ENCODE measurements at regions not wholly inside any gene's neighbourhood (a gene's known extent, or its start where the extent isn't known, plus 50 kb on each side); places are given as distances from the start of the nearest gene placed in this dataset.

DNA sequence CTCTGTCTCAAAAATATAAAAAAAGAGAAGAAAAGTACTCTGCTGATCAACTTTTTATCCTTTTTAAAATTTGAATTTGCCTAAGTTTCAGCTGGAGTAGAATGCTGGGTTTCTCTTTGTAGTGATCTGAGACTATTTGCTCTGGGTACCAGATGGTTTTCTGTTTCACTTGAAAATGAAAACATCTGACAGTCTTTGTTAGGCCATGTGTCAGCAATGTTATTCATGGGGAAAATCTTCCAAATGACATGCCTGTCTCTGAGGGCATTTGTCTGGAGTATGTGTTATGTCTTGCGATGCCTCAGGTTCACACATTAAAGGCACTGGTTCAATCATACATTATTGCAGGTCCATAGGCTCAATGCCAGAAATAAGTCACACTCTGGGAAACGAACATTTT, 175.3 kb upstream of the TMEM229A start:
- FAIRE-seq (no peak), DNase-seq (ENCODE audit: insufficient read length, low spot score) (no peak)
- TF ChIP-seq PAX5 (IDR thresholded peaks at IDR 0.05; ENCODE audit: insufficient read depth, low read length, severe bottlenecking) (no peak), POLR2AphosphoS5 (IDR thresholded peaks at IDR 0.05; ENCODE audit: low read depth, low read length) (no peak), SPI1 (IDR thresholded peaks at IDR 0.05; ENCODE audit: low read depth, low read length) (no peak), TAF1 (IDR thresholded peaks at IDR 0.05; ENCODE audit: low read depth, low read length) (no peak), POLR2A (IDR thresholded peaks at IDR 0.05; ENCODE audit: low read depth, low read length) (no peak), POU2F2 (IDR thresholded peaks at IDR 0.05; ENCODE audit: low read depth, low read length) (no peak)

DNA sequence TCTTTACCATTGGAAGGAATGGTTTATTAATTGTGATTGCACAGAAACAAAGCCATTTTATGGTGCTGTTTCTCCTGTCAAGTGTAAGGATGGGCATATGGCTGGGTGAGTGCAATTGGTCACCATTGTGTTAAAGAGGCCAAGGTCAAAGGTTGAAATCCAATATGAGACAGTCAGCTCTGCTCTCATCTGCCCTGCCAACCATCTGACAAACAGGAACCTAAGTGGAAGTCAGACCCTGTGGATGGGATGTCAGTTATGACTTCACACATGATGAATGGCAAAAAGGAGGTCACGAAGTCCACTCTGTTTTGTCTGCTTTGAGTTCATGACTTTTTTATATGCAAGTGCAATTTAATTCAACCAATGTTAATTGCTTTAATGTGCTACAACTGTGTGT, 172.7 kb upstream of the TMEM229A start:
- no peak for FAIRE-seq
- DNase-seq (ENCODE audit: insufficient read length, low spot score), result no peak
- TF ChIP-seq TAF1 (IDR thresholded peaks at IDR 0.05; ENCODE audit: low read depth, low read length) (no peak), POLR2AphosphoS5 (IDR thresholded peaks at IDR 0.05; ENCODE audit: low read depth, low read length) (no peak), POU2F2 (IDR thresholded peaks at IDR 0.05; ENCODE audit: low read depth, low read length) (no peak), POLR2A (IDR thresholded peaks at IDR 0.05; ENCODE audit: low read depth, low read length) (no peak), SPI1 (IDR thresholded peaks at IDR 0.05; ENCODE audit: low read depth, low read length) (no peak), PAX5 (IDR thresholded peaks at IDR 0.05; ENCODE audit: insufficient read depth, low read length, severe bottlenecking) (no peak)

DNA sequence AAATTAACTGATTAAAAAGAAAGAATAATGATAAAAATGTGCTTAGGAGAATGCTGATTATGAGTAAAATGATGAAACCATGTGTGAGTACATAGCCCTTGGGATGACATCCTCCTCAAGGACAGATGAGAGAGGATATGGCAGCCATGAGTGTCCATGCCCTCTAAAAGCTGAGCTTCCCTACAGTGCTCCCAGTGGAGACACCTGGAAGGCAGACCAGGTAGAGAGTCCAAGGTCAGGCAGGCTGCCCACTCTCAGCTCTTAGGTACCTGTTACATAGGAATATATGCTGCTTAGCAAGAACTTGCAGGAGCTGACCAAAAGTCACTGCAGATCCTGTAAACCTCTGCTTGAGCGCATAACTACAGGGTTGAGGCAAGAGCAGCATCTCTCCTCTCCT, 169.7 kb upstream of the TMEM229A start:
- FAIRE-seq, result no peak
- no peak for TF ChIP-seq PAX5 (IDR thresholded peaks at IDR 0.05; ENCODE audit: insufficient read depth, low read length, severe bottlenecking)
- no peak for TF ChIP-seq POLR2A (IDR thresholded peaks at IDR 0.05; ENCODE audit: low read depth, low read length)
- TF ChIP-seq TAF1 (IDR thresholded peaks at IDR 0.05; ENCODE audit: low read depth, low read length), result no peak
- TF ChIP-seq POLR2AphosphoS5 (IDR thresholded peaks at IDR 0.05; ENCODE audit: low read depth, low read length), result no peak
- TF ChIP-seq POU2F2 (IDR thresholded peaks at IDR 0.05; ENCODE audit: low read depth, low read length), result no peak
- no peak for TF ChIP-seq SPI1 (IDR thresholded peaks at IDR 0.05; ENCODE audit: low read depth, low read length)
- no peak for DNase-seq (ENCODE audit: insufficient read length, low spot score)

DNA sequence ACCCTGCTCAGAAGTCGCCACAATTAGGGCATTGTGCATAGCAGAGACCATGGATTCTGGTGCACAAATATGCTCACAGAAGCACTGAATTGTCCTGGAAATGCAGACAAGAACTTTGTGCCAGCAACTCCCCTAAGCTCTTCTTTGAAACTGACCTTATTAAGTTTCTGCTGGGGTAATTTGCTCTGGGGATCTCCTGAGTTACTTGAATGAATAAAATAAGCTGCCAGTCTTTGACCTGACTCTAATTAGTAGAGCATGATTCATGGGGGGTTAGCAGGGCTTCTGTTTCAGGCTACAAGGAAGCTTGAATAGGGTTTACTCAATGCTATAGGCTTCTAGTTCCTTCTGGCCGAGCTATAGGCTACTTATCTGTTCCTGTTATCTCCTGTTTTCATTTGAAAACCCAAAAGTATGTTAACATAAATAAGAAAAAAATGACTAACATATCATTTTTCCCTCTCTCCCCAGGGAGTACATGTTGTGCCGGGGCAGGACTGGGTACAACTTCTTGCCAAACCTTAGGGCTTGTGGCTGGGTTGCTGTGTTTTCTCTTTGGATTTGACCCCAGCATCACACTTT, 169.0 kb upstream of the TMEM229A start:
- DNase-seq (ENCODE audit: insufficient read length, low spot score), result no peak
- no peak for FAIRE-seq
- no peak for TF ChIP-seq POLR2AphosphoS5 (IDR thresholded peaks at IDR 0.05; ENCODE audit: low read depth, low read length)
- TF ChIP-seq POLR2A (IDR thresholded peaks at IDR 0.05; ENCODE audit: low read depth, low read length), result no peak
- no peak for TF ChIP-seq TAF1 (IDR thresholded peaks at IDR 0.05; ENCODE audit: low read depth, low read length)
- TF ChIP-seq PAX5 (IDR thresholded peaks at IDR 0.05; ENCODE audit: insufficient read depth, low read length, severe bottlenecking), result no peak
- TF ChIP-seq SPI1 (IDR thresholded peaks at IDR 0.05; ENCODE audit: low read depth, low read length), result no peak
- TF ChIP-seq POU2F2 (IDR thresholded peaks at IDR 0.05; ENCODE audit: low read depth, low read length), result no peak

DNA sequence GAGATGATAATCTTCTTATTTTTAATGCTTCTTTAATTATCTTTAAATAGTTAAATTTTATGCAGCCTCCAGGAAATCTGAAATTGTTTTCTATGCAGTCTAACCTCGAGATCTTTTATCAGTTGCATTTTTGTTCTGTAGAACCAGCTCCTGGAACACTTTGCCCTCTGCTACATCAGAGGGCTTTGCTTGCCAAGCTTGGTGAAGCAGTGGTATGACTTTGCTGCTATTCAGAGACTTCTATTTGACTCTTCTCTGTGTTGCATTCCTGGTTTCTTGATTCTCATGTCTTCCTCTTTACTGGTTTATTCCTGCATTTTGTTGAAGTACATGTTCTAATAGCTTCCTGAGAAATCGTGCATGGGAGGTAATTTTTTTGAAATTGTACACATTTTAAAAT, 163.7 kb upstream of the TMEM229A start:
- no peak for TF ChIP-seq SPI1 (IDR thresholded peaks at IDR 0.05; ENCODE audit: low read depth, low read length)
- no peak for TF ChIP-seq TAF1 (IDR thresholded peaks at IDR 0.05; ENCODE audit: low read depth, low read length)
- no peak for TF ChIP-seq POLR2A (IDR thresholded peaks at IDR 0.05; ENCODE audit: low read depth, low read length)
- TF ChIP-seq PAX5 (IDR thresholded peaks at IDR 0.05; ENCODE audit: insufficient read depth, low read length, severe bottlenecking), result no peak
- TF ChIP-seq POU2F2 (IDR thresholded peaks at IDR 0.05; ENCODE audit: low read depth, low read length), result no peak
- TF ChIP-seq POLR2AphosphoS5 (IDR thresholded peaks at IDR 0.05; ENCODE audit: low read depth, low read length), result no peak
- no peak for FAIRE-seq
- no peak for DNase-seq (ENCODE audit: insufficient read length, low spot score)

DNA sequence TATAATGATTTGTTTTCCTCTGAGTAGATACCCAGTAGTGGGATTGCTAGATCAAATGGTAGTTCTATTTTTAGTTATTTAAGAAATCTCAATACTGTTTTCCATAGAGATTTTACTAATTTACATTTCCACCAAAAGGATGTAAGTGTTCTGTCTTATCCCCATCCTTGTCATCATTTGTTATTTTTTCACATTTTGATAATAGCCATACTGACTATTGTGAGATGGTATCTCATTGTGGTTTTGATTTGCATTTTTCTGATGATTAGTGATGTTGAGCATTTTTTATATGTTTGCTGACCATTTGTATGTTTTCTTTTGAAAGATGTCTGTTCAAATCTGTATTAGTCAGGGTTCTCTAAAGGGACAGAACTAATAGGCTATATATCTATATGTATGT, 160.0 kb upstream of the TMEM229A start:
- DNase-seq (ENCODE audit: insufficient read length, low spot score) (no peak), FAIRE-seq (no peak)
- TF ChIP-seq POLR2AphosphoS5 (IDR thresholded peaks at IDR 0.05; ENCODE audit: low read depth, low read length), result no peak
- TF ChIP-seq PAX5 (IDR thresholded peaks at IDR 0.05; ENCODE audit: insufficient read depth, low read length, severe bottlenecking), result no peak
- TF ChIP-seq TAF1 (IDR thresholded peaks at IDR 0.05; ENCODE audit: low read depth, low read length), result no peak
- TF ChIP-seq POLR2A (IDR thresholded peaks at IDR 0.05; ENCODE audit: low read depth, low read length), result no peak

DNA sequence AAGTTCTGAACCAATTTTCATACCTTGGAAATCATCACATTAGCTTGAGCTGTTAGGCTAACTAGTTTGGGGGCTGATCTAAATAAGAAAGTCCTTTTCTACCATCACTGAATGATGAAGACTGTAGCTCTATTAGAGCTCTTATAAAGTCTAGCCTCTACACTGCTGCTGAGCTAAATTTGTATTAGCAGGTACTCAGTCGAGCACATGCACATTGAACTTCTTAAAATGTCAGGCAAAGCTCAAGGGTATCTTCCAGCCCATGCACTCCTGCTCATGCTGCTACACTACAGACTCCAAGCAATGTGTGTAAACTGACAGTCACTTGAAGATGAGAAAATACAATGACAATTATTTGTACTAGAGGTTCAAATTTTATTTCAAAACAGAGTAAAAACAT, 158.8 kb upstream of the TMEM229A start:
- FAIRE-seq (no peak), DNase-seq (ENCODE audit: insufficient read length, low spot score) (no peak)
- TF ChIP-seq POLR2A (IDR thresholded peaks at IDR 0.05; ENCODE audit: low read depth, low read length) (no peak), PAX5 (IDR thresholded peaks at IDR 0.05; ENCODE audit: insufficient read depth, low read length, severe bottlenecking) (no peak), POU2F2 (IDR thresholded peaks at IDR 0.05; ENCODE audit: low read depth, low read length) (no peak), SPI1 (IDR thresholded peaks at IDR 0.05; ENCODE audit: low read depth, low read length) (no peak), POLR2AphosphoS5 (IDR thresholded peaks at IDR 0.05; ENCODE audit: low read depth, low read length) (no peak), TAF1 (IDR thresholded peaks at IDR 0.05; ENCODE audit: low read depth, low read length) (no peak)

DNA sequence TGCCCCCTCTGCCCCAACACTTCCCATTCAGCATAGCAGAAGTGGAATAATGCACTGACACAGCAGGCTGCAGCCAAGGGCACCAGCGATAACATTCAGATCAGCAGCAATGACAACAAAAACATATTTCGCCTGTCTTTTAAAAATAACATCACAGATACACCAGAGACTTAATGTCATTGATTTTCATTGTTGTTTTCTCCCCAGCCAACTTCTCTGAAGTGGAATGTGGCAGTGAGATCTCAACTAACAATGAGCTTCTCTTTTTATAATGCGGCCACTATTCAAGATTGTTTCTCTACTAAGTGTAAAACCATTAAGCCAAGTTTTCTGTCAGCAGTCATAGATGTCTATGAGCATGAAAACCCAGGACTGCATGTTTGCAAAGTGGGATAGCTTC, 158.2 kb upstream of the TMEM229A start:
- DNase-seq (ENCODE audit: insufficient read length, low spot score) (no peak), FAIRE-seq (no peak)
- no peak for TF ChIP-seq POU2F2 (IDR thresholded peaks at IDR 0.05; ENCODE audit: low read depth, low read length)
- no peak for TF ChIP-seq POLR2A (IDR thresholded peaks at IDR 0.05; ENCODE audit: low read depth, low read length)

DNA sequence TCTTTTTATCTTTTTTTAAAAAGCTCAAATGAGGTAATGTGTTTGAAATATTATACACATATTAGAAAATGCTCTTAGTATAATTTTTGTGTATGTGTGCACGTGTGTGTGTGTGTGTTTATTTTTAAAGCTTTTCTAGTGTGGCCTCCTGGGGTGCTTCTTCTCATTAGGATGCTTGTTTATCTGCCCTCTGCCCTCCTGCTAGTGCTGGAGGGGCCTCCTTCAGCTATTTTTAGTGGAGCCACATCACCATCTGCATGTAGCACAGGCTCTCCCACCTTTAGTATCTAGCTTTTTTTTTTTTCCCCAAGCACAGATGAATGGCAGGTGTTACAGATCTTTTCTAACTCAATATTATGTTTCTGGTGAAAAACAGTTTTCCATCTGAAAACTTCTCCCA, 155.7 kb upstream of the TMEM229A start:
- no peak for TF ChIP-seq POLR2A (IDR thresholded peaks at IDR 0.05; ENCODE audit: low read depth, low read length)
- TF ChIP-seq TAF1 (IDR thresholded peaks at IDR 0.05; ENCODE audit: low read depth, low read length), result no peak
- no peak for TF ChIP-seq POLR2AphosphoS5 (IDR thresholded peaks at IDR 0.05; ENCODE audit: low read depth, low read length)
- TF ChIP-seq PAX5 (IDR thresholded peaks at IDR 0.05; ENCODE audit: insufficient read depth, low read length, severe bottlenecking), result no peak
- DNase-seq (ENCODE audit: insufficient read length, low spot score), result no peak
- no peak for FAIRE-seq

DNA sequence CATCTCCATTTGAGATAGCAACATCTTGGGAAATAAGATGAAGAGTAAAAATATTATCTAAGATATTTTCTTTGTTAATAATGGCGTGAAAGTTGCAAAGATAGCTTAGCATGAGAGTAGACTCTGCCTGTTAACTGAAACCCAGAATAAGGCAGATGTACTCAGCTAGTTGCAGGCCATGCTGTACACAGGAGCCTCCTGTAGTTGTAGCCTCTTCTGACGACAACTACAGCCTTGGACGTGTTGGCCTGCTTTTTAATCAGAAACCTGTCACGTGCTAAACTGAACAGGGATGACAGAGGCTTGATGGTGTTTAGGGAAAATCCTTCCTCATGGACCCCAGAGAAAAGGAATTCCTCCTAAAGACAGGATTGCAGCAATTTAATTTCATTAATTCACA, 155.1 kb upstream of the TMEM229A start:
- no peak for TF ChIP-seq PAX5 (IDR thresholded peaks at IDR 0.05; ENCODE audit: insufficient read depth, low read length, severe bottlenecking)
- TF ChIP-seq POLR2A (IDR thresholded peaks at IDR 0.05; ENCODE audit: low read depth, low read length), result no peak
- no peak for TF ChIP-seq POU2F2 (IDR thresholded peaks at IDR 0.05; ENCODE audit: low read depth, low read length)
- no peak for TF ChIP-seq SPI1 (IDR thresholded peaks at IDR 0.05; ENCODE audit: low read depth, low read length)
- no peak for TF ChIP-seq TAF1 (IDR thresholded peaks at IDR 0.05; ENCODE audit: low read depth, low read length)
- TF ChIP-seq POLR2AphosphoS5 (IDR thresholded peaks at IDR 0.05; ENCODE audit: low read depth, low read length), result no peak
- no peak for FAIRE-seq

More for the DNA sequence above, 155.1 kb upstream of the TMEM229A start:
- DNase-seq (ENCODE audit: insufficient read length, low spot score), result no peak
